H9 (cell line): ENCODE measurements at regions not wholly inside any gene's neighbourhood (a gene's known extent, or its start where the extent isn't known, plus 50 kb on each side); places are given as distances from the start of the nearest gene placed in this dataset.

ENCODE experiments used
- DNase-seq: peaks from one replicate; pipeline ENCODE4 v3.0.0-alpha.2; 2017
- H2AFZ ChIP-seq: one replicate; pipeline ENCODE4 v1.6.1; 2013; ENCODE audit warnings: mild to moderate bottlenecking, low read length, control low read depth, moderate library complexity
- H2AK5ac ChIP-seq: 2 replicates; pipeline ENCODE4 v1.6.1; 2013; ENCODE audit warnings: low read length, control low read depth, mixed read lengths; ENCODE audit not compliant: insufficient read length
- H2BK120ac ChIP-seq: one replicate; pipeline ENCODE4 v1.6.1; 2013; ENCODE audit warnings: low read depth, mild to moderate bottlenecking, low read length, control low read depth, inconsistent platforms; ENCODE audit not compliant: poor library complexity, severe bottlenecking
- H2BK12ac ChIP-seq: 2 replicates; pipeline ENCODE4 v1.6.1; 2013; ENCODE audit warnings: low read length, control low read depth, mixed read lengths, low read depth; ENCODE audit not compliant: insufficient read length
- H2BK15ac ChIP-seq: 2 replicates; pipeline ENCODE4 v1.6.1; 2013; ENCODE audit warnings: low read depth, low read length, control low read depth
- H2BK20ac ChIP-seq: one replicate; pipeline ENCODE4 v1.6.1; 2013; ENCODE audit warnings: low read depth, mild to moderate bottlenecking, low read length, control low read depth, inconsistent platforms; ENCODE audit not compliant: poor library complexity, severe bottlenecking
- H2BK5ac ChIP-seq: 2 replicates; pipeline ENCODE4 v1.6.1; 2013; ENCODE audit warnings: low read length, control low read depth, mixed read lengths; ENCODE audit not compliant: insufficient read length
- H3K14ac ChIP-seq: 2 replicates; pipeline ENCODE4 v1.6.1; 2013; ENCODE audit warnings: low read length, control low read depth; ENCODE audit not compliant: insufficient read depth
- H3K18ac ChIP-seq: 2 replicates; pipeline ENCODE4 v1.6.1; 2013; ENCODE audit warnings: low read depth, mild to moderate bottlenecking, mixed read lengths, low read length, control low read depth; ENCODE audit not compliant: insufficient read length
- H3K23ac ChIP-seq: 2 replicates; pipeline ENCODE4 v1.6.1; 2013; ENCODE audit warnings: low read length, control low read depth, mixed read lengths, low read depth; ENCODE audit not compliant: insufficient read length
- H3K23me2 ChIP-seq: 2 replicates; pipeline ENCODE4 v1.6.1; 2013; ENCODE audit warnings: low read depth, mild to moderate bottlenecking, mixed read lengths, low read length, control low read depth; ENCODE audit not compliant: insufficient read length, poor library complexity, severe bottlenecking
- H3K27ac ChIP-seq: 2 replicates; pipeline ENCODE4 v1.5.1; 2013; ENCODE audit warnings: low read length, control low read depth, mixed read lengths, low read depth; ENCODE audit not compliant: insufficient read length
- H3K27me3 ChIP-seq: 2 replicates; pipeline ENCODE4 v1.6.1; 2013; ENCODE audit warnings: low read length, control low read depth, inconsistent platforms; ENCODE audit not compliant: insufficient read depth
- H3K4ac ChIP-seq: 2 replicates; pipeline ENCODE4 v1.6.1; 2013; ENCODE audit warnings: low read depth, mild to moderate bottlenecking, control low read depth, inconsistent platforms, low read length, moderate library complexity
- H3K4me1 ChIP-seq: 2 replicates; pipeline ENCODE4 v1.6.1; 2013; ENCODE audit warnings: low read length, control low read depth, inconsistent platforms; ENCODE audit not compliant: insufficient read depth
- H3K4me2 ChIP-seq: 2 replicates; pipeline ENCODE4 v1.6.1; 2013; ENCODE audit warnings: low read length, control low read depth, mixed read lengths; ENCODE audit not compliant: insufficient read length, insufficient read depth
- H3K56ac ChIP-seq: 2 replicates; pipeline ENCODE4 v1.6.1; 2013; ENCODE audit warnings: low read depth, mild to moderate bottlenecking, mixed read lengths, low read length, control low read depth; ENCODE audit not compliant: insufficient read length
- H3K79me1 ChIP-seq: 2 replicates; pipeline ENCODE4 v1.6.1; 2013; ENCODE audit warnings: low read depth, mild to moderate bottlenecking, moderate library complexity, low read length, control low read depth, inconsistent platforms; ENCODE audit not compliant: insufficient read depth, poor library complexity, severe bottlenecking
- H3K79me2 ChIP-seq: 2 replicates; pipeline ENCODE4 v1.6.1; 2013; ENCODE audit warnings: low read length, control low read depth, inconsistent platforms; ENCODE audit not compliant: insufficient read depth
- H3K9ac ChIP-seq: 2 replicates; pipeline ENCODE4 v1.6.1; 2013; ENCODE audit warnings: low read length, control low read depth, mixed read lengths; ENCODE audit not compliant: insufficient read length; ENCODE audit errors: extremely low read depth
- H3K9me3 ChIP-seq: one replicate; pipeline ENCODE4 v1.6.1; 2013; ENCODE audit warnings: low read depth, low read length, inconsistent platforms; ENCODE audit not compliant: control insufficient read depth
- H3T11ph ChIP-seq: one replicate; pipeline ENCODE4 v1.6.1; 2013; ENCODE audit warnings: mild to moderate bottlenecking, low read length, control low read depth, inconsistent platforms
- H4K20me1 ChIP-seq: one replicate; pipeline ENCODE4 v1.6.1; 2013; ENCODE audit not compliant: control insufficient read depth, insufficient read length, insufficient read depth
- H4K5ac ChIP-seq: 2 replicates; pipeline ENCODE4 v1.6.1; 2013; ENCODE audit warnings: low read depth, mild to moderate bottlenecking, mixed read lengths, low read length, control low read depth; ENCODE audit not compliant: insufficient read length
- H4K8ac ChIP-seq: replicated peaks from 2 replicates; pipeline ENCODE4 v1.6.1; 2013; ENCODE audit warnings: low read length, control low read depth, mixed read lengths, low read depth; ENCODE audit not compliant: insufficient read length
- H4K91ac ChIP-seq: 2 replicates; pipeline ENCODE4 v1.6.1; 2013; ENCODE audit warnings: low read depth, mild to moderate bottlenecking, moderate library complexity, mixed read lengths, low read length, control low read depth; ENCODE audit not compliant: insufficient read length
- H3K27ac Mint-ChIP-seq, 3 experiments: 2 replicates in 2 of 3; 3 replicates in 1 of 3; pipeline ENCODE4 v1.8.0; 2020 to 2021; ENCODE audit warnings: mixed read lengths in 3 of 3, mild to moderate bottlenecking in 1 of 3, moderate library complexity in 1 of 3
- H3K27me3 Mint-ChIP-seq: 2 replicates; pipeline ENCODE4 v1.8.0; 2021; ENCODE audit warnings: low read depth, mild to moderate bottlenecking, moderate library complexity, mixed read lengths
- H3K36me3 Mint-ChIP-seq, 3 experiments: 2 replicates in 2 of 3; 3 replicates in 1 of 3; pipeline ENCODE4 v1.8.0; 2020 to 2021; ENCODE audit warnings: low read depth in 3 of 3, mixed read lengths in 3 of 3; ENCODE audit not compliant: insufficient read depth in 1 of 3
- H3K4me1 Mint-ChIP-seq, 2 experiments: 2 replicates each; pipeline ENCODE4 v1.8.0; 2020; ENCODE audit warnings: mixed read lengths in 2 of 2
- H3K4me3 Mint-ChIP-seq, 2 experiments: 2 replicates in 1 of 2; 3 replicates in 1 of 2; pipeline ENCODE4 v1.8.0; 2020 to 2021; ENCODE audit warnings: mild to moderate bottlenecking in 2 of 2, mixed read lengths in 2 of 2, moderate library complexity in 1 of 2
- H3K9me3 Mint-ChIP-seq, 2 experiments: 2 replicates in 1 of 2; 3 replicates in 1 of 2; pipeline ENCODE4 v1.8.0; 2020; ENCODE audit warnings: mild to moderate bottlenecking in 2 of 2, mixed read lengths in 2 of 2, moderate library complexity in 1 of 2
- WGBS: extraction: QIAGEN DNeasy Blood & Tissue Kit; methylation state at CpG from one replicate; pipeline ENCODE4 v1.1.7; 2013; ENCODE audit warnings: missing lambda C conversion rate, low lambda C conversion rate, mixed read lengths; ENCODE audit not compliant: insufficient read length; ENCODE audit errors: extremely low coverage; 5-methylcytosine and 5-hydroxymethylcytosine counted together
- TF ChIP-seq, protein P1 (sequence below): fragments of 200-600 bp; sonication (generic); conservative IDR thresholded peaks from 3 replicates; pipeline ENCODE4 v1.8.0; 2021; ENCODE audit warnings: antibody characterized with exemption, mild to moderate bottlenecking

DNA sequence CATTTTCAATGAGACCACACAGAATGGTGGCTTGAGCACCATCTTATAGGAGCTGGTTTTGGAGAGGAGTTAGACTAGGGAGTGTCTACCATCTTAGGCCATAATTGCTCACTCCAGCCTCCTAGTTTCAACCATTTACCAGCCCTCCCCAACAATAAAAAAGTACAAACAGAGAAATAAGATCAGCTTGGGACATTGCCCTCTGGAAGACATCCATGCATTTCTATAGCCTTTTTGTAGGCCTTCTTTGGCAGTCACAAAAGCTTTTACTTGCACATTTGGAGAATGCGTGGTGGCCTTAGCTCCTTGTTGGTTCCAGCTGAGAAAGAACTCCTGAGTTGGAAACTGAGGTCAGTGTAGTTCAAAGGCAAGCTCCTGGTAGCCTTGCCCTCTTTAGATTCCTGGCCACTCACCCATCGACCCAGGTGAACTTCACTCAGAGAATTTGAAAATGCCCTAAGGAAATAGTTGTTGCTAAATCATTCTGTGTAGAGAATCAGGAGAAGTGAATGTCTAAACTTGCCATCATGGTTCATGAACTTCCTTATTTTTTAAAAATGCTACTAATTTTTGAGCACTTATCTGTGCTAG is 301.7 kb upstream of the PROX1 start:
- Histone ChIP-seq H4K8ac (no peak overlapping the region), H3K56ac (no peak overlapping the region), H3K9me3 (no peaks in the 10 kb centered on the region), H3K4me1 (no peaks in the 10 kb centered on the region), H2AK5ac (no peak overlapping the region), H2BK120ac (no peak overlapping the region), H3K79me2 (no peaks in the 10 kb centered on the region), H3K4ac (no peak overlapping the region), H4K20me1 (no peaks in the 10 kb centered on the region), H3K18ac (no peak overlapping the region), H2AFZ (no peak overlapping the region), H3K27me3 (0 out of 2 replicates have a peak, but pooled peaks cover 2% of the 10 kb centered on the region), H3T11ph (no peak overlapping the region), H4K91ac (no peak overlapping the region), H2BK20ac (no peak overlapping the region), H3K14ac (no peak overlapping the region), H3K23me2 (no peaks in the 10 kb centered on the region), H3K79me1 (no peaks in the 10 kb centered on the region), H3K4me2 (no peak overlapping the region), H2BK15ac (no peak overlapping the region), H2BK12ac (no peak overlapping the region), H2BK5ac (no peak overlapping the region), H4K5ac (no peak overlapping the region), H3K27ac (no peak overlapping the region), H3K9ac (no peak overlapping the region), H3K23ac (no peak overlapping the region)
- no peaks in the 10 kb centered on the region for H3K27me3 Mint-ChIP-seq
- H3K4me3 Mint-ChIP-seq = no peak overlapping the region
- no peaks in the 10 kb centered on the region for H3K36me3 Mint-ChIP-seq
- DNase-seq = no peak
- TF ChIP-seq, protein P1, sequence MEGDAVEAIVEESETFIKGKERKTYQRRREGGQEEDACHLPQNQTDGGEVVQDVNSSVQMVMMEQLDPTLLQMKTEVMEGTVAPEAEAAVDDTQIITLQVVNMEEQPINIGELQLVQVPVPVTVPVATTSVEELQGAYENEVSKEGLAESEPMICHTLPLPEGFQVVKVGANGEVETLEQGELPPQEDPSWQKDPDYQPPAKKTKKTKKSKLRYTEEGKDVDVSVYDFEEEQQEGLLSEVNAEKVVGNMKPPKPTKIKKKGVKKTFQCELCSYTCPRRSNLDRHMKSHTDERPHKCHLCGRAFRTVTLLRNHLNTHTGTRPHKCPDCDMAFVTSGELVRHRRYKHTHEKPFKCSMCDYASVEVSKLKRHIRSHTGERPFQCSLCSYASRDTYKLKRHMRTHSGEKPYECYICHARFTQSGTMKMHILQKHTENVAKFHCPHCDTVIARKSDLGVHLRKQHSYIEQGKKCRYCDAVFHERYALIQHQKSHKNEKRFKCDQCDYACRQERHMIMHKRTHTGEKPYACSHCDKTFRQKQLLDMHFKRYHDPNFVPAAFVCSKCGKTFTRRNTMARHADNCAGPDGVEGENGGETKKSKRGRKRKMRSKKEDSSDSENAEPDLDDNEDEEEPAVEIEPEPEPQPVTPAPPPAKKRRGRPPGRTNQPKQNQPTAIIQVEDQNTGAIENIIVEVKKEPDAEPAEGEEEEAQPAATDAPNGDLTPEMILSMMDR = no peak
- peaks cover 11 to 15% of the 10 kb centered on the region in 2 experiments; a peak in 3 of 4 replicates for H3K4me1 Mint-ChIP-seq
- no peak overlapping the region; a peak in 1 of 7 replicates for H3K27ac Mint-ChIP-seq
- no peaks in the 10 kb centered on the region for H3K9me3 Mint-ChIP-seq
- no CpG with 5 or more reads among the region's 2 CpGs for WGBS
